ENCODE measurements at regions not wholly inside any gene's neighbourhood (a gene's known extent, or its start where the extent isn't known, plus 50 kb on each side); places are given as distances from the start of the nearest gene placed in this dataset.

DNA sequence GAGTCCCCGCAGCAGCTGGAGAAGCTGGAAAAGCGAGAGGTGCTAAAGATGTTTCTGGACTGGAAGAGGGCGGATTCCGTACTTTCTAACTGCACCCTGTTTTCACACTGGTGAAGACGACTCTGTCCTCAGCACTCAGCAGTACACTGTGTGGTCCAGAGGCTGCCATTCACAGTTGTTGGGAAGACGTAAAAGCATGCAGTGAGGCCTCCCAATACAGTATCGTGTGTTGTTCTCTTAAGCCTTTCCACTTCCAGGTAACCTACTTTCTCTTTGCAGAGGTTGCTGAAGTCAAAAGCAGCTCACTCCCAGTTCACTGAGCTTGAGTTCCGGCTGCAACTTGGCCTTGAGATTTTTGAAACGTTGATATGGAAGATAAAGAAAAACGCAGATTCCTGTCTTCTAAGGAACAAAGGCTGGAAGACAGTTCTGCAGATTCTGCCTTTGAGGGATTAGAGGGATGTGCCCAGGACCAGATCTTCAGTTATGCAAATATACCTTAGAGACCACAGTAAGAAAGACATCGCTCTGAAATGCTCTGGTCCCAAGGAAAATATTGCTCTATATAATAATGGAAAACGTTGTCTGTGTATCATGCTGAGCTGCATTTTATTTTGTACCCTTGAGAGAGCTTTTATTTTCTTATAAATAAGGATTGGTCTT lies 540.9 kb downstream of the TRIML1 start:
- WGBS (ENCODE audit: insufficient coverage) = 89% methylated on average over 11 of the region's 12 CpGs
- POLR2A ChIA-PET = no interaction called here

DNA sequence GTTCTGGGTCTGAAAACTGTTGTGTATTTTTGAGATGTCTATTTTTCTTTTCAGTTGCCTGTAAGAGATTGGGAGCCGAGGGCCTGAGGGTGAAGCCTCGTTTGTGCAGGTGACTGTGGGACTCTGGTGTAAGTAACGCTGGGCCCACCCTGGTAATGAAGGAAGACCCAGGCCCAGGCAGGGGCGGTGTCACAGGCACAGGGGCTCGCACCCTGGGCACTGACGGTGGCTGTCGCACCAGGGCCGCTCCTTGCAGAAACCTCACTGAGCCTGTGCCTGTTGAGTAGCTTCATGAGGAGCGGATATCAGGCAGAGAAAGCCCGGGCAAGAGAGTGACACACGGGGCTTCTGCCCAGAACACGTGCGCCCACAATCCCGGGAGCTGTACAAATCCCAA lies 541.4 kb downstream of the TRIML1 start:
- Mint-ChIP-seq H3K4me1 (no peaks in the 10 kb centered on the region), H3K27me3 (no peaks in the 10 kb centered on the region), H3K36me3 (no peaks in the 10 kb centered on the region), H3K9me3 (peaks cover 20 to 29% (median 22%) of the 10 kb centered on the region in 3 donors), H3K27ac (no peak overlapping the region), H3K4me3 (no peak overlapping the region)
- Histone ChIP-seq H3K4me3 (ENCODE audit: control insufficient read depth in 1 of 2, extremely low read depth in 1 of 2, low read length in 1 of 2) (no peak overlapping the region), H3K36me3 (ENCODE audit: control insufficient read depth in 2 of 2, extremely low read depth in 1 of 2, insufficient read depth in 1 of 2, low read length in 1 of 2) (no peaks in the 10 kb centered on the region), H3K9me3 (no peaks in the 10 kb centered on the region), H3K4me1 (ENCODE audit: control insufficient read depth in 1 of 2, extremely low read depth in 1 of 2, insufficient read depth in 2 of 2, low read length in 2 of 2) (no peaks in the 10 kb centered on the region), H3K27ac (ENCODE audit: low read length) (no peak overlapping the region), H3K27me3 (replicated peaks in 1 of 2; ENCODE audit: control insufficient read depth in 2 of 2, extremely low read depth in 1 of 2, insufficient read depth in 2 of 2, low read length in 1 of 2) (no peaks in the 10 kb centered on the region)
- ChIA-PET POLR2A (no interaction called here), CTCF (no interaction called here)
- 90% methylated on average over 14 of the region's 14 CpGs for WGBS (ENCODE audit: insufficient coverage)
- ATAC-seq (replicated peaks in 1 of 4) = no peak
- DNase-seq = no peak

More for the DNA sequence above, 540.9 kb downstream of the TRIML1 start:
- DNase-seq = no peak
- Histone ChIP-seq H3K36me3 (ENCODE audit: control insufficient read depth in 2 of 2, extremely low read depth in 1 of 2, insufficient read depth in 1 of 2, low read length in 1 of 2) (no peaks in the 10 kb centered on the region), H3K27me3 (replicated peaks in 1 of 2; ENCODE audit: control insufficient read depth in 2 of 2, extremely low read depth in 1 of 2, insufficient read depth in 2 of 2, low read length in 1 of 2) (no peaks in the 10 kb centered on the region), H3K4me1 (ENCODE audit: control insufficient read depth in 1 of 2, extremely low read depth in 1 of 2, insufficient read depth in 2 of 2, low read length in 2 of 2) (no peaks in the 10 kb centered on the region), H3K4me3 (ENCODE audit: control insufficient read depth in 1 of 2, extremely low read depth in 1 of 2, low read length in 1 of 2) (no peak overlapping the region), H3K9me3 (no peaks in the 10 kb centered on the region), H3K27ac (ENCODE audit: low read length) (no peak overlapping the region)
- Mint-ChIP-seq H3K9me3 (peaks cover 23 to 34% (median 26%) of the 10 kb centered on the region in 3 donors), H3K4me3 (no peak overlapping the region), H3K36me3 (no peaks in the 10 kb centered on the region), H3K4me1 (no peaks in the 10 kb centered on the region), H3K27ac (no peak overlapping the region), H3K27me3 (no peaks in the 10 kb centered on the region)
- ATAC-seq (replicated peaks in 1 of 4) = no peak
- CTCF ChIA-PET = no interaction called here

GRCh38 chr4:188682321-188682720 lies 543.1 kb downstream of the TRIML1 start:
- no peak overlapping the region for H3K27ac ChIP-seq (ENCODE audit: low read length)

GRCh38 chr4:188683571-188683970 lies 544.3 kb downstream of the TRIML1 start:
- ATAC-seq (replicated peaks in 1 of 4) (no peak), DNase-seq (no peak)
- Mint-ChIP-seq H3K27me3 (no peaks in the 10 kb centered on the region), H3K27ac (no peak overlapping the region), H3K36me3 (no peaks in the 10 kb centered on the region), H3K9me3 (peaks cover 18 to 27% (median 23%) of the 10 kb centered on the region in 3 donors), H3K4me3 (no peak overlapping the region), H3K4me1 (no peaks in the 10 kb centered on the region)
- ChIA-PET POLR2A (no interaction called here), CTCF (no interaction called here)
- H3K36me3 ChIP-seq (ENCODE audit: control insufficient read depth in 2 of 2, extremely low read depth in 1 of 2, insufficient read depth in 1 of 2, low read length in 1 of 2) = no peaks in the 10 kb centered on the region
- no peaks in the 10 kb centered on the region for H3K4me1 ChIP-seq (ENCODE audit: control insufficient read depth in 1 of 2, extremely low read depth in 1 of 2, insufficient read depth in 2 of 2, low read length in 2 of 2)
- H3K9me3 ChIP-seq = no peaks in the 10 kb centered on the region
- no peak overlapping the region for H3K4me3 ChIP-seq (ENCODE audit: control insufficient read depth in 1 of 2, extremely low read depth in 1 of 2, low read length in 1 of 2)
- whole genome bisulfite sequencing (ENCODE audit: insufficient coverage) = 93% methylated on average over 2 of the region's 2 CpGs
- H3K27ac ChIP-seq (ENCODE audit: low read length) = no peak overlapping the region
- no peaks in the 10 kb centered on the region for H3K27me3 ChIP-seq (replicated peaks in 1 of 2; ENCODE audit: control insufficient read depth in 2 of 2, extremely low read depth in 1 of 2, insufficient read depth in 2 of 2, low read length in 1 of 2)

More at GRCh38 chr4:188682321-188682720, 543.1 kb downstream of the TRIML1 start:
- H3K27ac Mint-ChIP-seq = no peak overlapping the region
- no peaks in the 10 kb centered on the region for H3K36me3 Mint-ChIP-seq
- no peaks in the 10 kb centered on the region for H3K9me3 ChIP-seq
- H3K4me1 Mint-ChIP-seq = no peaks in the 10 kb centered on the region
- ChIA-PET CTCF (no interaction called here), POLR2A (no interaction called here)
- 75% methylated on average over 2 of the region's 2 CpGs for WGBS (ENCODE audit: insufficient coverage)
- H3K27me3 ChIP-seq (replicated peaks in 1 of 2; ENCODE audit: control insufficient read depth in 2 of 2, extremely low read depth in 1 of 2, insufficient read depth in 2 of 2, low read length in 1 of 2) = no peaks in the 10 kb centered on the region
- ATAC-seq (replicated peaks in 1 of 4) (no peak), DNase-seq (no peak)
- no peaks in the 10 kb centered on the region for H3K36me3 ChIP-seq (ENCODE audit: control insufficient read depth in 2 of 2, extremely low read depth in 1 of 2, insufficient read depth in 1 of 2, low read length in 1 of 2)
- no peak overlapping the region for H3K4me3 ChIP-seq (ENCODE audit: control insufficient read depth in 1 of 2, extremely low read depth in 1 of 2, low read length in 1 of 2)
- peaks cover 19 to 28% (median 26%) of the 10 kb centered on the region in 3 donors for H3K9me3 Mint-ChIP-seq
- H3K4me3 Mint-ChIP-seq = no peak overlapping the region
- no peaks in the 10 kb centered on the region for H3K4me1 ChIP-seq (ENCODE audit: control insufficient read depth in 1 of 2, extremely low read depth in 1 of 2, insufficient read depth in 2 of 2, low read length in 2 of 2)
- no peaks in the 10 kb centered on the region for H3K27me3 Mint-ChIP-seq

- Histone ChIP-seq H3K4me3 (ENCODE audit: control insufficient read depth in 1 of 2, extremely low read depth in 1 of 2, low read length in 1 of 2) (no peak overlapping the region), H3K4me1 (ENCODE audit: control insufficient read depth in 1 of 2, extremely low read depth in 1 of 2, insufficient read depth in 2 of 2, low read length in 2 of 2) (no peaks in the 10 kb centered on the region), H3K27me3 (replicated peaks in 1 of 2; ENCODE audit: control insufficient read depth in 2 of 2, extremely low read depth in 1 of 2, insufficient read depth in 2 of 2, low read length in 1 of 2) (no peaks in the 10 kb centered on the region), H3K9me3 (no peaks in the 10 kb centered on the region), H3K27ac (ENCODE audit: low read length) (no peak overlapping the region), H3K36me3 (ENCODE audit: control insufficient read depth in 2 of 2, extremely low read depth in 1 of 2, insufficient read depth in 1 of 2, low read length in 1 of 2) (no peaks in the 10 kb centered on the region)
- H3K27me3 Mint-ChIP-seq = no peaks in the 10 kb centered on the region
- WGBS (ENCODE audit: insufficient coverage) = no CpG with 5 or more reads among the region's 2 CpGs
- no peak for ATAC-seq (replicated peaks in 1 of 4)
- no peak for DNase-seq
- ChIA-PET CTCF (no interaction called here), POLR2A (no interaction called here)
- no peak overlapping the region for H3K27ac Mint-ChIP-seq
- peaks cover 6 to 23% (median 15%) of the 10 kb centered on the region in 3 donors for H3K9me3 Mint-ChIP-seq
- no peaks in the 10 kb centered on the region for H3K36me3 Mint-ChIP-seq
- H3K4me1 Mint-ChIP-seq = no peaks in the 10 kb centered on the region
- no peak overlapping the region for H3K4me3 Mint-ChIP-seq
Measured at GRCh38 chr4:188688956-188689355, 549.7 kb downstream of the TRIML1 start.

DNA sequence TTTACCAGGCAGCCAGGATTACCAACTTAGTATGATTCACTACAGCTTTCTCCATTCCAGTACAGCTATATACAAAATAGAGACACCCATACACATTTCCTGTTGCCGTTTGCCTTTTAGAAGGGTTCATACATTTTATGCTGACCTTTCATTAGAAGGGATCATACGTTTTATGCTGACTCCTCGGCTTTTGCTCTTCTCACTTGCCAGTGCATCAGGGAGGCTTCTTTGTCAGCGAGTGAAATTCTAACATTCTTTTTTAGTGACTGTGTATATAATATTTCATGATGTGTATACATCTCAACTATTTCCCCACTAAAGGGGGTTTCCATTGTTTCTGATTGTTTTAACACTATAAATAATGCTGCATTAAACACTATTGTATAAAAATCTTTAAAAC lies 552.6 kb downstream of the TRIML1 start:
- POLR2A ChIA-PET = no interaction called here
- peaks cover 6 to 20% (median 12%) of the 10 kb centered on the region in 3 donors for H3K9me3 Mint-ChIP-seq
- ATAC-seq (replicated peaks in 1 of 4) (no peak), DNase-seq (no peak)
- H3K4me1 Mint-ChIP-seq = no peaks in the 10 kb centered on the region
- Histone ChIP-seq H3K27me3 (replicated peaks in 1 of 2; ENCODE audit: control insufficient read depth in 2 of 2, extremely low read depth in 1 of 2, insufficient read depth in 2 of 2, low read length in 1 of 2) (no peaks in the 10 kb centered on the region), H3K36me3 (ENCODE audit: control insufficient read depth in 2 of 2, extremely low read depth in 1 of 2, insufficient read depth in 1 of 2, low read length in 1 of 2) (no peaks in the 10 kb centered on the region), H3K4me1 (ENCODE audit: control insufficient read depth in 1 of 2, extremely low read depth in 1 of 2, insufficient read depth in 2 of 2, low read length in 2 of 2) (no peaks in the 10 kb centered on the region), H3K4me3 (ENCODE audit: control insufficient read depth in 1 of 2, extremely low read depth in 1 of 2, low read length in 1 of 2) (no peak overlapping the region), H3K27ac (ENCODE audit: low read length) (no peak overlapping the region), H3K9me3 (no peaks in the 10 kb centered on the region)
- 80% methylated on average over 1 of the region's 4 CpGs for WGBS (ENCODE audit: insufficient coverage)
- no peak overlapping the region for H3K4me3 Mint-ChIP-seq
- no peak overlapping the region for H3K27ac Mint-ChIP-seq
- CTCF ChIA-PET = no interaction called here
- no peaks in the 10 kb centered on the region for H3K27me3 Mint-ChIP-seq
- no peaks in the 10 kb centered on the region for H3K36me3 Mint-ChIP-seq

- Mint-ChIP-seq H3K4me1 (no peaks in the 10 kb centered on the region), H3K4me3 (no peak overlapping the region), H3K9me3 (peaks cover 6 to 15% (median 9%) of the 10 kb centered on the region in 3 donors), H3K27ac (no peak overlapping the region), H3K36me3 (no peaks in the 10 kb centered on the region), H3K27me3 (no peaks in the 10 kb centered on the region)
- CTCF ChIA-PET = no interaction called here
- no peak for DNase-seq
- Histone ChIP-seq H3K4me1 (ENCODE audit: control insufficient read depth in 1 of 2, extremely low read depth in 1 of 2, insufficient read depth in 2 of 2, low read length in 2 of 2) (no peaks in the 10 kb centered on the region), H3K9me3 (no peaks in the 10 kb centered on the region), H3K27ac (ENCODE audit: low read length) (no peak overlapping the region), H3K36me3 (ENCODE audit: control insufficient read depth in 2 of 2, extremely low read depth in 1 of 2, insufficient read depth in 1 of 2, low read length in 1 of 2) (no peaks in the 10 kb centered on the region), H3K4me3 (ENCODE audit: control insufficient read depth in 1 of 2, extremely low read depth in 1 of 2, low read length in 1 of 2) (no peak overlapping the region), H3K27me3 (replicated peaks in 1 of 2; ENCODE audit: control insufficient read depth in 2 of 2, extremely low read depth in 1 of 2, insufficient read depth in 2 of 2, low read length in 1 of 2) (no peaks in the 10 kb centered on the region)
- 70% methylated on average over 2 of the region's 5 CpGs for WGBS (ENCODE audit: insufficient coverage)
- ATAC-seq (replicated peaks in 1 of 4) = no peak
- POLR2A ChIA-PET = no interaction called here
Measured at GRCh38 chr4:188695261-188695660, 556.0 kb downstream of the TRIML1 start.

Measured in T-cell (primary cell).